Stimulated activated CD4-positive, alpha-beta T cell treated with anti-CD3 and anti-CD28 coated beads, TNF-alpha, amount 100 ng/mL, for 48 hours (primary cell): ENCODE measurements at regions not wholly inside any gene's neighbourhood (a gene's known extent, or its start where the extent isn't known, plus 50 kb on each side); places are given as distances from the start of the nearest gene placed in this dataset.
"Not testable (repeated sequence)": the region's sequence is repeated elsewhere in the genome, so short reads cannot be mapped to it uniquely, and the experiment has no call there.

Experiments
- DNase-seq, 3 donors: peaks; one replicate each; pipeline ENCODE4 v3.0.0-alpha.2; 2020; ENCODE audit warnings: low read depth in 3 of 3

DNA sequence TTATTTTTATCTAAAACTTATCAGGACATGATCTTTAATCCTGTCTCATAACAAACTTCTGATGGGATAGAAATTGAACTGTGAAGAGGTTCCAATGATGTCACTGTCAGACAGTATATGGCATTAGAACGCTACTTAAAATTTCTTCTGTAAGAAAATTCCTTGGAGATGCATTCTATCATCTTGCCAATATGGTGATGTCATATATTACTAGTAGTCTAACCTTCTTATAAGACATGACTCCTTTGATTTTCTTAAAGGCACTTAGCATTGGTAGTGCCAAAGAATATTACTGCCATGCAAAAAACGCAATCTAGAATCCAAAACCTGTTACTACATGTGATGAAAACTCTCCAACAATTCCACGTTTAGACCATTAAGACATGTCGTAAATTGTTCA, 131.1 kb downstream of the SLC25A46 start:
- DNase-seq = no peak

DNA sequence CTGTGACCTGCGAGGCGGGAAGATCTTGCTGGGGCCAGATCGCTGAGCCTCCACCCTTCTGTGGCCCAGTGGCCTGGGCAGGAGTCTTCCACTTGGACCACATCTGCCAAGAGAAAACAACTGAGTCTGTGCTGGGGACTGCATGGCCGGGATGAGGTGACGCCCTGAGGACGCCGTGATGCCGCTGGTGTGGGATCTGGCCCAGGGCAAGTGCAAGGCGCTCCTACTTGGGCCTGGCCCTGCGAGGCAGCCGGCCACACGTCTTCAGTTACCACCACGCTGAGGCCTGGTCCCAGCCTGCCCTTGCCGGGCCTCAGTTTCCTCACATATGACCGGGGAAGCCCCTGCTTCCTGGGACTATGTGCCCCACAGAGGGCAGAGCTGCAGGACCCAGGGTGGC, 133.4 kb downstream of the SLC25A46 start:
- no peak for DNase-seq

DNA sequence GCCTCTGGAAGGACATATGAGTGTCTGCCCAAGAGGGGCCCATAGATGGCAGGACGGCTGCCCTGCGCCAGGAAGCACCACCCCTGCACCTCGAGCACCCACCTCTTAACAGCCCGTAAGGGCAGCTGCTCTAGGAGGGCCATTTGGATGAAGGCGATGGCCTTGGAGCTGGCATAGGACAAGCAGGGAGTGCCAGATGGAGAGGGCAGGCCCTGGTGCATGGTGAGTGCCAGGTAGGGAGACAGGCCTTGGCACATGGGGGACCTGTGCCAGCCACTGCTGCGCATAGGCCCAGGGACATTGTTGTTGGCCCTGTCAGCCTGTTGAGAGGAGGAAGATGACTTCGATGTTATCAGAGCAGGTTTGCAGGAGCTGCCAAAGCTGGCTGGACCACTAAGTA, 134.2 kb downstream of the SLC25A46 start:
- no peak for DNase-seq

DNA sequence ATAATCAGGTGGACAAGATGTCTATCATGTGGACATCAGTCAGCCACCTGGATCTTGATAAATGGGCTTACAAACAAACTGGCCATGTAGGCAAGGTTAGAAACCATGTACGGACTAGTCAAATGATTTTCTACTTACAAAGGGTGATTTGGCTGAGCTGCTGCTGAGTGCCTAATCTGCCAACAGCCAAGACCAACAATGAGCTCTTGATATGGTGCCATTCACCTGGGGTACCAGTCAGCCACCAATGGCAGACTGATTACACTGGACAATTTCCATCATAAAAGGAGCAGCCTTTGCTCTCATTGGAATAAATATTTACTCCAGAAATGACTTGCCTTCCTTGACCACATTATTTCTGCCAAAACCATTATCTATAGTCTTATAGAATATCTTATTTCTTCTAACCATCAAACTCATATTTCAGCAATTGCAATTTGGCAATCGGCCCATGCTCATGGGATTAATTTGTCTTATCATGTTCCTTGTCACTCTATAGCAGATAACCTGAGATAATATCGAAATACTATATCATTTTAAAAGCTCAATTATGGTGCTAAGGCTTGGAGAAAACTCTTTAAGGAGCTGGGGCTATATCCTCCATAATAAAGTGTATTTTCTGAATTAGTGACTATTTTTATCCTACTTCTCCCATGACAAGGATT, 135.1 kb downstream of the SLC25A46 start:
- DNase-seq = no peak

DNA sequence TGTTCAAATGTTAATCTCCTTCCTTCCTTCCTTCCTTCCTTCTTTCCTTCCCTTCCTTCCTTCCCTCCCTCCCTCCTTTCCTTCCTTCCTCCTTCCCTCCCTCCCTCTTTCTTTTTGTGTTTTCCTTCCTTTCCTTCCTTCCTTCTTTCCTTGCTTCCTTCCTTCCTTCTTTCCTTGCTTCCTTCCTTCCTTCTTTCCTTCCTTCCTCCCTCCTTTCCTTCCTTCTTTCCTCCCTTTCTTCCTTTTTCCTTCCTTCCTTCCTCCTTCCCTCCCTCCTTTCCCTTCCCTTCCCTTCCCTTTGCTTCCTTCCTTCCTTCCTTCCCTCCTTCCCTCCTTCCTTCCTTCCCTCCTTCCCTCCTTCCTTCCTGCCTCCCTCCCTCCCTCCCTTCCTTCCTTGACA, 136.3 kb downstream of the SLC25A46 start:
- not testable (repeated sequence) for DNase-seq

DNA sequence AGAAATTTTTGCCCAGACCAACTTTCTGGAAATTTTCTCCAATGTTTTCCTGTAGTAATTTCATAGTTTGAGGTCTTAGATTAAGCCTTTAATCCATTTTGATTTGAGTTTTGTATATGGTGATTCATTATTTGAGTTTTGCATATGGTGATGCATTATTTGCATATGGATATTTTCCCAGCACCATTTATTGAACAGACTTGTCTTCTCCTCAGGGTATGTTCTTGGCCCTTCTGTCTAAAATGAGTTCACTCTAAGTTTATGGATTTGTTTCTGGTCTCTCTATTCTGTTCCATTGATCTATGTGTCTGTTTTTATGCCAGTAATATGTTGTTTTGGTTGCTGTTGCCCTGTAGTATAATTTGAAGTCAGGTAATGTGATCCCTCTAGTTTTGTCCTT, 139.3 kb downstream of the SLC25A46 start:
- no peak for DNase-seq

DNA sequence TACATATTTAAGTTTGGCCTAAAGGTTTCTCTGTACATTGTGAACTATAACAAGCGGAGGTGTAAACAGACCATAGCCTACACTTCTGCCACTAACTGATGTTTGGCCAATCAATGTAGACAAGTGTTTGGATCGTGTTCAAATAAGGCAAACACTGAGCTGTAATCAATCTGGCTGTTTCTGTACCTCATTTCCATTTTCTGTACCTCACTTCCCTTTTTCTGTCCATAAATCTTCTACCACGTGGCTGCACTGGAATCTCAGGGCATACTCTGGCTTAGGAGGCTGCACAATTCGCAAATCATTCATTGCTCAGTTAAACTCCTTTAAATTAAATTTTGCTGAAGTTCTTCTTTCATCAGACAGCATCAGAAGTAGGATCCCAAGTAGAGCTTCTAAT, 140.9 kb downstream of the SLC25A46 start:
- DNase-seq = no peak

DNA sequence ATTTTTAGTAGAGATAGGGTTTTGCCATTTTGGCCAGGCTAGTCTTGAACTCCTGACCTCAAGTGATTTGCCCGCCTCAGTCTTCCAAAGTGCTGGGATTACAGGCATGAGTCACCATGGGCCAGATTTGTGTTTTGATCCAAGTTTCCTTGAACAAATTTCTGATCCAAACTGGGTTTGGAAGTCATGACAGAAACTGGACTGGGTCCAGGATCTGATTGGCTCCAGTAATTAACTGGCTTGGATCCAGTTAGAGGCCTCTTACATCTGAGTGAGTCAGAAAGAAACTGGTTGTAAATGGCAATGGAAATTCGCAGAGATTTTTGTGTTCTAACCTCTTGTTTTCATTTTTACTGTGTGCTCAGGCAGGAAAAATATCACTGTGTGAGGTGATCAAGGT, 141.6 kb downstream of the SLC25A46 start:
- no peak for DNase-seq

DNA sequence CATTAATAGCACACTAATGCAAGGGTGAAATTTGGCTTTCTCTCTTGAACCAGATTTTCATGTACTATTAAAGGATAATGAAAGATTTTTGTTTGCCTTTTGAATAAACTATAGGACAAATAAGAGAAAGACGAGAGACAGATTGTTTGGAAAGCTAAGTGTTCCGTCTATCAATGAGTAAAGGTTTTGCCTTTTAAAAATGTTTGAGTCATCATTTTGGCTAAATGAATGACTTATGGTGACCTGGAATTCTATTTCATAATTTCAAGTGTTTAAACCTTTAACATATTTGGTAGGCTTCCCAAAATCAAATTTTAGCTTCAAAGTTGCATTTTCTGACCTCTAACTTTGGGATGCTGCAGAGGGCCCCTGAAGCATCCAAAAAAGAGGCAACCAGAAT, 145.2 kb downstream of the SLC25A46 start:
- DNase-seq = no peak

DNA sequence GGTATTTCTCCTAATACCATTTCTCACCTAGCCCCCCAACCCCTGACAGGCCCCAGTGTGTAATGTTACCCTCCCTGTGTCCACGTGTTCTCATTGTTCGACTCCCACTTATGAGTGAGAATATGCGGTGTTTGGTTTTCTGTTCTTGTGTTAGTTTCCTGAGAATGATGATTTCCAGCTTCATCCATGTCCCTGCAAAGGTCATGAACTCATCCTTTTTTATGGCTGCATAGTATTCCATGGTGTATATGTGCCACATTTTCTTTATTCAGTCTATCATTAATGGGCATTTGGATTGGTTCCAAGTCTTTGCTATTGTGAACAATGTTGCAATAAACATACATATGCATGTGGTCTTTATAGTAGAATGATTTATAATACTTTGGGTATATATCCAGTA, 148.4 kb downstream of the SLC25A46 start:
- DNase-seq = not testable (repeated sequence)

DNA sequence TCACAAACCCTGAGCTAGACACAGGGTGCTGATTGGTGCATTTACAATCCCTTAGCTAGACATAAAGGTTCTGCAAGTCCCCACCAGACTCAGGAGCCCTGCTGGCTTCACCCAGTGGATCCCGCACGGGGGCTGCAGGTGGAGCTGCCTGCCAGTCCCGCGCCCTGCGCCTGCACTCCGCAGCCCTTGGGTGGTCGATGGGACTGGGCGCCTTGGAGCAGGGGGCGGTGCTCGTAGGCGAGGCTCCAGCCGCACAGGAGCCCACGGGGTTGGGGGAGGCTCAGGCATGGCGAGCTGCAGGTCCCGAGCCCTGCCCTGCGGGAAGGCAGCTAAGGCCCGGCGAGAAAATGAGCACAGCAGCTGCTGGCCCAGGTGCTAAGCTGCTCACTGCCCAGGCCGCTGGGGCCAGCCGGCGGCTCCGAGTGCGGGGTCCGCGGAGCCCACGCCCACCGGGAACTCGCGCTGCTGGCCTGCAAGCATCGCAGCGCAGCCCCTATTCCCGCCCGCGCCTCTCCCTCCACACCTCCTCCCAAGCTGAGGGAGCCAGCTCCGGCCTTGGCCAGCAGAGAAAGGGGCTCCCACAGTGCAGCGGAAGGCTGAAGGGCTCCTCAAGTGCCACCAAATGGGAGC, 155.2 kb downstream of the SLC25A46 start:
- DNase-seq = not testable (repeated sequence)

DNA sequence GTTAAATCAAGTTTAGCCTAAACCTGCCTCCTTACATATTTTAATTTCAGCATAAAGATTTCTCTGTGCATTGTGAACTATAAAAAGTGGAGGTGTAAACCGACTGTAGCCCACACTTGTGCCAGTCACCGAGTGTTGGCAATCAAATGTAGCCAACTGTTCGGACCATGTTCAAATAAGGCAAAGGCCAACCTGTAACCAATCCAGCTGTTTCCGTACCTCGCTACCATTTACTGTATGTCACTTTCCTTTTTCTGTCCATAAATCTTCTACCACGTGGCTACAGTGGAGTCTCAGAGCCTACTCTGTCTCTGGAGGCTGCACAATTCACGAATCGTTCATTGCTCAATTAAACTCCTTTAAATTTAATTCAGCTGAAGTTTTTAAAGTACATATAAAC, 156.0 kb downstream of the SLC25A46 start:
- no peak for DNase-seq

DNA sequence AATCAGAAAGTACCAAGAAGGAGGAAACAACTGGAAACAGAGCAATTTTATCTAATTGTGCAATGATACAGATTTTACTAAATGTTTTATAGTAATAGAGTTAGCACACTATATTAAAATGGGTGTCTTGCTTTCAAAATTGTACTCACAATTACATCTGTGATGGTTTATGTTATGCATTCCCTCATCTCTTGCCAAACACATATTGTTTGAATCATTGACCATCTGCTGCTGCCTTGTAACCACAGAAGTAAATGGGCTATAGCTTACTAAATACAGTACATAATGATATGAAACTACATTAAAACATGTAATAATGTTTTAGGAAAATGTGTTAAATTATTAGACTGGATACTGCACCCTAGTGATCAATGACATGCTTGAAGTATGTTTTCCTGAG, 158.1 kb downstream of the SLC25A46 start:
- no peak for DNase-seq

DNA sequence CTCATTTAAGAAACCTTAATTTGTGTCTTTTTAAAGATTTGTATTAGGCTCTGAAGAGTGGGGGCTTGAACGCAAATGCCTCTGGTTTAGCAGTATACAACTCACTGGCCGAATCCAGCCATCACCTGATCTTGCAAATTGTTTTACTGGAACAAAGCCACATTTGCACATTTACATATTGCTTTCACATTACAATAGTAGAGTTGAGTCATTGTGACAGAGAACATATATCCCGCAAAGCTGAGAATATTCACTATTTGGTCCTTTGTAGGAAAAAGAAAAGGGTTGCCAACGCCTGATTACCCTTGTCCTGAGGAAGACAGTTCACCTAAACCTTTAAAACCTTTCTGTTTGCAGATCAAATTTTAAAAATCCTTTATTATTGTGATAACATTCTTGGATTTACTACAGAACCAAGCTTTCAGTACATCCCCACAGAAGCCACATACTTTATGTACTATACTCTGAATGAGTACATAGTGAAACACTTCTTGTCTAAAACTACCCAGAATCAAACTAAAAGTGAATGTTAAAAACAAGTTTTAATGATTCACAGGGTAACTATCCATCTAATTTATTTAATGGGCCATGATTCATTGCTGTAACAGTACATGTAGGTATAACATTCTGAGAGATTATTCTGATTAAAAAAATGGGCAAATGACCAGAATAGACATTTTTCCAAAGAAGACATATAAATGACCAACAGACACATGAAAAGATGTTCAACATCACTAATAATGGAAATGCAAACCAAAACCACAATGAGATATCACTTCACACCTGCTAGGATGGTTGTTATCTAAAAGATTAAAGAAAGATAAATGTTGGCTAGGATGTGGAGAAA, 161.0 kb downstream of the SLC25A46 start:
- no peak for DNase-seq

DNA sequence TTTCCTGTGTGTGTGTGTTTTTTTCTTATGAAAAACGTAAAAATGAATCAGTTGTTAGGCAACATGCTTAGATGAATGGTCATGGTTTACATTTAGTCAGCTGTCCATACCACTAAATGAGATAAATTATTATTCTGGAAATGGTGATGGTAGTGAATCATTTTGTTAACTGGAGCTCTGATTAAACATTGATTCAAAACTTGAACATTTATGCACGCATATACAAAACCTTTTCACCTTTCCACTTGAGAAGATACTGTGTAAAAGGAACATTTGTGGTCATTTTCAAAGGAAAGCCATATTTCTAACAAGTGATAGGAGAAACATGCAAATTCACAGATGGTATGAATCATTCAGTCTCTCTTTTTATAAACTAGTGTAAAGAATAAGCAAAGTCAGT, 162.0 kb downstream of the SLC25A46 start:
- DNase-seq = no peak

DNA sequence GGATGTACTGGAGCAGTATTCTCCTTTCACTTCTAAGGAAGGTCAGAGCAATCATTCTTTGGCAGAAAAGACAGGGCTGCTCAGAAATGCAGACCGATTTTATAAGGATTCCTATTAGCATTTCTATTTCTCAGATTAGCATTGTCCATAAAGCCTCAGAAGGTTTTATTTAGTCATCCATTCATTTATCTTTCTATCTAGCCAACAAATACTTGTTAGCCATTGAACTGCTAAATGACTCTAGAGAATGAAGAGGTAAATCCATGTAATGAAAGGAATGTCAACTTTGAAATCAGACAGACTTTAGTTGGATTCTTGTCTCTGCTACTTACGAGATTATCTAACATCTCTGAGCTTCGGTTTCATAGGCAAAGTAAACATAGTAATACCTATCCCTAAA, 165.2 kb downstream of the SLC25A46 start:
- no peak for DNase-seq

DNA sequence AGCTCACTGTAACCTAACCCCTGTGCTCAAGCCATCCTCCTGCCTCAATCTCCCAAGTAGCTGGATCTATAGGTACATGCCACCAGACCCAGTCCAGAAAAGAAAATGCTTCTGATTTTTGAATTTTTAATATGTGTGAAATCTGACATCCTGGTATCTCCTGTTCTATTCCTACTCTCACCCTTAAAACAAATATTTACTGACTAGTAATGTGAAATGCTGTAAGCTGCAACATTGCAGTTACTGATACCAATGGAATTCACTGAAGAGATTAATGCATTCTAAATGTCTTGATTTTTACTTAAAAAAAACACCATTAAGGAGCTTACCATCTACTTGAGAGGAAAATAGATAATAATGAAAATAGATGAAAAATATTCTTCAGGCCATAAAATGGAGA, 162.7 kb upstream of the TSLP start:
- DNase-seq = no peak

DNA sequence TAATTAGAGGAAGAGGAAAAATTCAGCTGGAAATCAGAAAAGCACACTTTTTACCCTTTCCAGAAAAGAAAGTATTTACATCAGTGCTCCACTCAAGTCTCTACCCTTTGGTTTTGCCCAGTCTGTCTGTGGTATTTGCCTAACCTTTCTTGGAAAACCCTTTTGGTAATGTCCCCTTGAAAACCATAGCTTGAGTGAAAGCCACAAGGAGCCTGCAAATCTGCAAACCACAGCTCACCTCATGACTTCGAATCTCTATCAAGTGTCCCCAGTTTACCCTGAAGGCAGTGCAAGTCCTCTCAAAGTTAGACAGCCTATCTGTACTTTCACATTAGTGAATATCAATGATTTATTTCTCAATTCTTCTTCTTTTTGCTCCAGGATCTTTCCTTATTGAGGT, 162.1 kb upstream of the TSLP start:
- DNase-seq = no peak

DNA sequence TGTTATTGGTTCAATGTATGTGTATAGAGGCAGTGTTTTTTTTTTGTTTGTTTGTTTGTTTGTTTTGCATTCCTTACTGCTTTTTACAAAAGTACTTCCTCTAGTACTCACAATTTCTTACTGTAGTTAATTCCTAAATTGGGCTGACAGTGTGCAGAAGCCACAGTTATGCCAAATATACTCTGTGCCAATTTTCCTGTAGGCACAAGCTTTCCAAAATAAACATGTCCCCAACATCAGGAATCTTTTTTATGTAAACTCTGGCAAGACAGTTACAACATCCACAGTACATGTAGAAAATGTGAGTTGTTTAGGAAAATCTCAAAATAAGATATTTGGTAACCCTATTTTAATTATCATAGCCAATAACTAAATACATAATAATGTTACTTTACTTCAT, 161.6 kb upstream of the TSLP start:
- no peak for DNase-seq

DNA sequence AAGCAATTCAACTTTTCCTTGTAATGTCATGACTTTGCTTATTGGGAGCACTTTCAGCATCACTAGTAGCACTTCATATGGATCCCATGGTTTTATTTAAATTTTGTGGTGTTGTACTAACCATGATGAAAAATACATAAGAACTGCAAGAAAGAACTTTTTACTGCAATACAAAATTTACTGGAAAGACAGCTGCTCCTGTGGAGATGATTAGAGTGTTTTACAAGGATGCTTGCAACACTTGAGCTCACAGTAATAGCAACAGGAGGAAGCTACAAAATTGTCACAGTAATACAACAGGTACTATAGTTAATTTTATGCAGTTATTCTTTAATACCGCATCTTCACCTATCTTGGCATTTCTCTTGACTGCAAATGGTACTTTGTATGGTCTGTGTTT, 158.3 kb upstream of the TSLP start:
- no peak for DNase-seq

DNA sequence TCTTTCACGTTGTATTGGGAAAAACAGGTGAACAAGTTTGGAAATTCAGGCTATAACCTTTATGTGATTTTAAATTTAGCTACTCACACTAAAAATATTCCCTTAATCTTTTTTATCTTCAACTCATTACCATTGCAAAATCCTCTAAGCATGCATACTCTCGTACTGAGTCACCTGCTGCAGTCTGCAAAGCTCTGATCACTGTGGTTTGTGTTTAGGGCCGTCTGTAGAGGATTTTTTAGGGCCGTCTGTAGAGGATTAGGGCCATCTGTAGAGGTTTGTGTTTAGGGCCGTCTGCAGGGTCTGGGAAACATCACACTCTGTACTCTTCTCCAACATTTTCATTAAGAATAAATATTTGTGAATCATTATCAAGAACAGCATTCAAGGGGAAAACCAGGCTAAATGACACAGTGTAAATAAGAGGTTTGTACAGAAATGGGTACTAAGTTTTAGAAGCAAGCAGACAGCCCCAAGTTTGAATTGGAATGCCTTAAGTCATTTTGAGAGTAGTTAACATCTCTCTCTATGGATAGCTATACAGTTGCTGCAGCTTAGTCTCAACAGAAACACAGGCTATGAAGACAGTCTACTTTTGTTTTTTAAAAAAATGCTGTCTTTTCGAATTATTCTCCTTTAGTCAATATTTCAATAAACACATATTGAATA, 155.0 kb upstream of the TSLP start:
- no peak for DNase-seq

DNA sequence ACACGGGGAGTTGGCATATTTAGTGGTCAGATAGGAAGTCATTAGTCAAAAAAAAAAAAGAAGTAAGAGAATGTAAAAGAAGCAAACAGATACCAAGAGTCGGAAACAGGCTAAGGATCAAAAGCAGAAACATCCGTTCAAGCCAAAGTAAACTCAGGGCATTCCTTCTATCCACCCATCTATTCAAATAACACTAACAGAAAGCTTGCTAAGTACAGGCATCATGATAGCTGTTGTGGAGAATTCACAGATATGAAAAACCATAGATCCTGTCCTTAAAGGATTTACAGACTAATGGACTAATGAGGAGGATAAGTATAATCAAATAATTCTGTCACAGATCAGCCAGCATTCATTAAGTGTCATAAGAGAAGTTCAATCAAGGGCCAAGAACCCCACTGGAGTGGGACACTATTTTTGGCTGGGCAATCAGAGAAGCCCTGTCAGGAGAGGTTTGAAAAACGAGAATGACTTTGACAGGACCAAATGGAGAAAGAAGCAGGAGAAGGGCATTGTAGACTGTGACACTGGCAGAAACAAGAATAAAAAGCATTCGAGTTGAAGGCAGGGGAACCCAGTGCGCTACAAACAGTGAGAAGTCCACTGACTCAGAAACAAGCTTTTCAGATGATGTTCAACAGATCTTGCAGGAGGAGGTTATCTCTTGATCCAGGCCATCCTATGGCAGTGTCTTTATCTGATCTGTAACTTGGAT, 154.2 kb upstream of the TSLP start:
- no peak for DNase-seq
